GM10266 (cell line): ENCODE measurements at regions not wholly inside any gene's neighbourhood (a gene's known extent, or its start where the extent isn't known, plus 50 kb on each side); places are given as distances from the start of the nearest gene placed in this dataset.

Source experiments
- DNase-seq: peaks from one replicate; pipeline ENCODE4 v3.0.0; 2012; ENCODE audit errors: extremely low spot score
- CTCF ChIP-seq: IDR thresholded peaks from 2 replicates; pipeline ENCODE4 v1.5.1; 2012; ENCODE audit warnings: mild to moderate bottlenecking, low read depth; ENCODE audit not compliant: control insufficient read depth, insufficient read depth; ENCODE audit errors: missing control alignments

- DNase-seq: no peak
- TF ChIP-seq CTCF: no peak
These were observed 735.0 kb upstream of the RIOK2 start for GRCh38 chr5:97918057-97918456.

- TF ChIP-seq CTCF: no peak
- no peak for DNase-seq
These were observed 735.6 kb upstream of the RIOK2 start for GRCh38 chr5:97918620-97919019.

GRCh38 chr5:97919719-97920118, 736.7 kb upstream of the RIOK2 start:
- no peak for TF ChIP-seq CTCF

GRCh38 chr5:97922776-97923175, 739.7 kb upstream of the RIOK2 start:
- TF ChIP-seq CTCF: no peak
- DNase-seq: no peak

More at GRCh38 chr5:97919719-97920118, 736.7 kb upstream of the RIOK2 start:
- no peak for DNase-seq

GRCh38 chr5:97923496-97923895, 740.4 kb upstream of the RIOK2 start:
- no peak for DNase-seq
- TF ChIP-seq CTCF: no peak

GRCh38 chr5:97923997-97924396, 741.0 kb upstream of the RIOK2 start:
- no peak for TF ChIP-seq CTCF
- no peak for DNase-seq

- no peak for TF ChIP-seq CTCF
- no peak for DNase-seq
These were observed 746.3 kb upstream of the RIOK2 start for GRCh38 chr5:97929383-97929782.
